Activated CD4-positive, alpha-beta T cell treated with anti-CD3 and anti-CD28 coated beads for 36 hours (primary cell): ENCODE measurements at regions not wholly inside any gene's neighbourhood (a gene's known extent, or its start where the extent isn't known, plus 50 kb on each side); places are given as distances from the start of the nearest gene placed in this dataset.

Experiments
- ATAC-seq: fragments of 200-7000 bp; cut with Tn5 transposase; one replicate; pipeline ENCODE4 v1.10.0; 2021; ENCODE audit warnings: mild to moderate bottlenecking, moderate library complexity
- CTCF ChIA-PET: fragments of 350-600 bp; sonication (Branson Sonifier 250); formaldehyde crosslinking; loops from one replicate; lab custom pipeline; 2021; ENCODE audit warnings: antibody characterized with exemption; lab: Charles Lee
- POLR2A ChIA-PET: fragments of 350-600 bp; sonication (Branson Sonifier 250); formaldehyde crosslinking; loops from one replicate; lab custom pipeline; 2021; ENCODE audit warnings: antibody characterized with exemption, inconsistent platforms; lab: Charles Lee
- DNase-seq: peaks from one replicate; pipeline ENCODE4 v3.0.0-alpha.2; 2020
- H3K27ac Mint-ChIP-seq: one replicate; pipeline ENCODE4 v1.8.0; 2021; ENCODE audit warnings: mixed read lengths
- H3K27me3 Mint-ChIP-seq: one replicate; pipeline ENCODE4 v1.8.0; 2021; ENCODE audit warnings: mixed read lengths
- H3K36me3 Mint-ChIP-seq: one replicate; pipeline ENCODE4 v1.8.0; 2021; ENCODE audit warnings: low read depth, mixed read lengths
- H3K4me1 Mint-ChIP-seq: one replicate; pipeline ENCODE4 v1.8.0; 2021; ENCODE audit warnings: mixed read lengths
- H3K4me3 Mint-ChIP-seq: one replicate; pipeline ENCODE4 v1.8.0; 2021; ENCODE audit warnings: mild to moderate bottlenecking, moderate library complexity, mixed read lengths
- H3K9me3 Mint-ChIP-seq: one replicate; pipeline ENCODE4 v1.8.0; 2021; ENCODE audit warnings: low read depth, mixed read lengths
- intact Hi-C, 2 experiments: fragments of 100-400 bp; cut with DNase I in 1 of 2; cut with micrococcal nuclease in 1 of 2; formaldehyde crosslinking; loops; one replicate each; pipeline versions ENCODE4 v1.14.2 to v1.15.1; 2022 to 2024; cut with DNase I, micrococcal nuclease

DNA sequence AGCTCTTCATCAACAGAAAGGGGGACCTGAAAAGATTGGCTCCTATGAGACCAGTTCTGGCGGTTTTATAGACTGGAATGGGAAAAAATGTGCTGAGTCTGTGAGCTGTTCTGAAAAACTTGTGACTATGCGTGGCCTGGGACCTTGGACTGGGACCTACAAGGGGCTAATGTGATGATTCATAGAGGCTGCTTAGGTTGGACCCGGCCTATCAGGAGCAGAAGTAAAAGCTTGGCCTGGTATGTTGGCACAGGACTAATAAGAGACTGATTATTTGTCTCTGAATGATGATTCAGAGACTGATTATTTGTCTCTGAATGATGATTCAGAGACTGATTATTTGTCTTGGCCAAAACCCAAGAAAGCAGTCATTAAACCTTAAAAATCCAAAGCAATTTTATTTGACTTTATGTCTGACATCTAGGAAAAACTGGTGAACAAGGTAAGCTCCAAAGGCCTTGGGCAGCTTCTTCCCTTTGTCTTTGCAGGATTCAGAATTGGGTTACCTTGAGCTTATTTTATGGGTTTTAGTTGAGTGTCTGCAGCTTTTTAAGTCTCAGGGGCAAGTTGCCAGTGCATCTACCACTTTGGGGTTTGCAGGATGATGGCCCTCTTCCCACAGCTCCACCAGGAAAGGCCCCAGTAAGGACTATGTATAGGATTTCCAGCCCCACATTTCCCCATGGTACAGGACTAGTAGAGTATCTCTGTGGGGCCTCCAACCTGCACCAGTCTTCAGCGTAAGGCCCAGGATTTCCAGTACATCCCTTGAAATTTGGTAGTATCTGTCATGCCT is 390.3 kb downstream of the KDM5D start:
- POLR2A ChIA-PET, result no interaction called here
- intact Hi-C loops, result no loop called here
- CTCF ChIA-PET, result no interaction called here

GRCh38 chrY:19351616-19352015 is 392.9 kb downstream of the KDM5D start:
- H3K4me1 Mint-ChIP-seq, result no peaks in the 10 kb centered on the region
- ChIA-PET POLR2A (no interaction called here), CTCF (no interaction called here)
- ATAC-seq (no peak), DNase-seq (no peak)
- no peaks in the 10 kb centered on the region for H3K9me3 Mint-ChIP-seq
- H3K36me3 Mint-ChIP-seq, result no peaks in the 10 kb centered on the region
- H3K27me3 Mint-ChIP-seq, result no peaks in the 10 kb centered on the region
- no peak overlapping the region for H3K27ac Mint-ChIP-seq
- intact Hi-C loops, result no loop called here
- no peak overlapping the region for H3K4me3 Mint-ChIP-seq

More for the DNA sequence above, 390.3 kb downstream of the KDM5D start:
- ATAC-seq, result no peak
- Mint-ChIP-seq H3K27me3 (no peaks in the 10 kb centered on the region), H3K4me3 (no peak overlapping the region), H3K36me3 (no peaks in the 10 kb centered on the region), H3K27ac (no peak overlapping the region), H3K9me3 (no peaks in the 10 kb centered on the region), H3K4me1 (no peaks in the 10 kb centered on the region)
- no peak for DNase-seq

DNA sequence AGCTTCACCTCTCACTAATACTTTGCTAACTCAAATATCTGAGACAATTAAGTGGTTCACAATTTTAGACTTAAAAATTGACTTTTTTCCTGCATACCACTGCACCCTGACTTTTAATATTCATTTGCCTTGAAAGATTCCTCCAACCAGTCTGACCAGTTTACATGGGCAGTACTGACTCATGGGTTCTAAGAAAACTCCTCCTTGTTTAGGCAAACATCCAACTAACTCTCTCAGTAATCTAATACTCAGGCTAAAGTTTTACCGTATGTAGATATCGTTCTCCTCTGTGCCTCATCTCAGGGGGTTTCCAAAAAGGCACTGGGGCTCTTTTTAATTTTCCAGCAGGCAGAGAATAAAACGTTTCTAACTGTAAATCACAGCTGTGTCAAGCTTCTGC is 422.8 kb downstream of the KDM5D start:
- intact Hi-C loops, result no loop called here
- POLR2A ChIA-PET, result no interaction called here
- CTCF ChIA-PET, result no interaction called here
- DNase-seq (no peak), ATAC-seq (no peak)
- Mint-ChIP-seq H3K27me3 (no peaks in the 10 kb centered on the region), H3K4me1 (no peaks in the 10 kb centered on the region), H3K4me3 (no peak overlapping the region), H3K9me3 (peaks cover 9% of the 10 kb centered on the region), H3K27ac (no peak overlapping the region), H3K36me3 (no peaks in the 10 kb centered on the region)

DNA sequence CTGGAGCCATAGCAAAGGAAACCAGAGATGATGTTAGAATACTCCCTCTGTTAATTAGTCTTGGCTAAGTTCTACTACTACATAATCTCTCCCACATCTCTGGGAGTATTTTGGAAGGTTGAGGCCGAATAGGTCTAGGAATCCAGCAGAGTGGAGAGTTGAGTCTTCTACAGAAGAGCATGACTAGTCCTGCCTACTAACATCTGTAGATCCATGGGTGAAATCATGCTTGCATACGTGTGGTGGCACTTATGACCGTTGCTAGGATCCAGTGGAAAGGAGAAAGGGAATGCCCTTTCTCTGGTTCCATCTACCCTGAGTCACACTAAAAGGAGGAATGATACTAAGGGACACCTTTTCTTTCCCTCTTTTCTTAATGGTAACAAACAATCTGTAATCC is 425.4 kb downstream of the KDM5D start:
- ATAC-seq (no peak), DNase-seq (no peak)
- CTCF ChIA-PET, result no interaction called here
- no peaks in the 10 kb centered on the region for H3K4me1 Mint-ChIP-seq
- H3K27me3 Mint-ChIP-seq, result no peaks in the 10 kb centered on the region
- peaks cover 9% of the 10 kb centered on the region for H3K9me3 Mint-ChIP-seq
- H3K36me3 Mint-ChIP-seq, result no peaks in the 10 kb centered on the region
- no peak overlapping the region for H3K27ac Mint-ChIP-seq
- no peak overlapping the region for H3K4me3 Mint-ChIP-seq
- POLR2A ChIA-PET, result no interaction called here
- intact Hi-C loops, result no loop called here

DNA sequence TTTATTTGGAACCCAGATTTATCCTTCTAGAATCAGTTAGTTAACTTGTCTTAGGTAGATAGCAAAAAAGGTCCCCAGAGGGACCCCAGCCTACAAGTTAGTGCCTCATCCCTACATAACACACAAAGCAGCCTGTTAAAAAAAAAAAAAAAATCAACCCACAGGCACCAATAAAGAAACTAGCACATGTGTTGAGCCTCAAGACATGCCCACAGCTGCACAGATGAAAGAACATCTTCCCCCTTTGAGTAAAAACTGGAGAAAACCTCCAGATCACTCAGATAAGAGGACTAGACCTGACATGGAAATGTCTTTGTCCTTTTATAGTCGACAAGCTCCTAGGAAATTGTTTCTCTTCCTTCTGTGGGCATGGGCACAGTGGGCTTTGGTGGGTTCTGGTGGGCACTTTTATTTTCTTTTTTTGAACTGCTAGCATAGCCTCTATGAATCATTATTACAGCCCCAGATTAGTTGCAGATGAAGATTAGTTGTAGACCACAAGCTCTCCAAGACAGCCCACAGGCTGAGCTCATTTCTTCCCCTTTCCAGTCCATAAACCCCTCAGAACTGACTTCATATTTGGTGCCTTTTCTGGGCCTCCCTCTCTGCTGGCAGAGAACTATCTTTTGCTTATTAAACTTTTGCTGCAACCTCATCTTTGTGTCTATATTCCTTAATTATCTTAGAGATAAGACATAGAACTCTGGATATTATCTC is 427.1 kb downstream of the KDM5D start:
- POLR2A ChIA-PET, result no interaction called here
- DNase-seq (no peak), ATAC-seq (no peak)

GRCh38 chrY:19307627-19308026 is 436.9 kb downstream of the KDM5D start:
- ChIA-PET POLR2A (no interaction called here), CTCF (no interaction called here)
- Mint-ChIP-seq H3K4me1 (no peaks in the 10 kb centered on the region), H3K36me3 (no peaks in the 10 kb centered on the region), H3K4me3 (no peak overlapping the region), H3K27ac (no peak overlapping the region), H3K27me3 (no peaks in the 10 kb centered on the region), H3K9me3 (peaks cover 2% of the 10 kb centered on the region)
- intact Hi-C loops, result no loop called here
- ATAC-seq (no peak), DNase-seq (no peak)

More for the DNA sequence above, 427.1 kb downstream of the KDM5D start:
- Mint-ChIP-seq H3K9me3 (peaks cover 9% of the 10 kb centered on the region), H3K27me3 (no peaks in the 10 kb centered on the region), H3K4me3 (no peak overlapping the region), H3K27ac (no peak overlapping the region), H3K36me3 (no peaks in the 10 kb centered on the region), H3K4me1 (no peaks in the 10 kb centered on the region)
- CTCF ChIA-PET, result no interaction called here
- intact Hi-C loops, result no loop called here

GRCh38 chrY:19303136-19303535 is 441.4 kb downstream of the KDM5D start:
- Mint-ChIP-seq H3K27ac (no peak overlapping the region), H3K9me3 (peaks cover 9% of the 10 kb centered on the region), H3K4me3 (no peak overlapping the region), H3K36me3 (no peaks in the 10 kb centered on the region), H3K4me1 (no peaks in the 10 kb centered on the region), H3K27me3 (no peaks in the 10 kb centered on the region)
- intact Hi-C loops, result no loop called here
- no peak for ATAC-seq
- CTCF ChIA-PET, result no interaction called here
- DNase-seq, result no peak
- POLR2A ChIA-PET, result no interaction called here

GRCh38 chrY:19290925-19291324 is 453.6 kb downstream of the KDM5D start:
- Mint-ChIP-seq H3K4me3 (no peak overlapping the region), H3K27me3 (no peaks in the 10 kb centered on the region), H3K4me1 (no peaks in the 10 kb centered on the region), H3K36me3 (no peaks in the 10 kb centered on the region), H3K27ac (no peak overlapping the region), H3K9me3 (no peaks in the 10 kb centered on the region)
- ChIA-PET CTCF (no interaction called here), POLR2A (no interaction called here)
- ATAC-seq (no peak), DNase-seq (no peak)
- intact Hi-C loops, result no loop called here

GRCh38 chrY:19274076-19274475 is 470.4 kb downstream of the KDM5D start:
- CTCF ChIA-PET, result no interaction called here
- intact Hi-C loops, result no loop called here
- Mint-ChIP-seq H3K27ac (no peak overlapping the region), H3K27me3 (no peaks in the 10 kb centered on the region), H3K9me3 (no peaks in the 10 kb centered on the region), H3K4me3 (no peak overlapping the region), H3K4me1 (peaks cover 5% of the 10 kb centered on the region), H3K36me3 (no peaks in the 10 kb centered on the region)
- DNase-seq (no peak), ATAC-seq (no peak)
- POLR2A ChIA-PET, result no interaction called here

GRCh38 chrY:19268331-19268730 is 476.2 kb downstream of the KDM5D start:
- Mint-ChIP-seq H3K36me3 (no peaks in the 10 kb centered on the region), H3K9me3 (no peaks in the 10 kb centered on the region), H3K27ac (no peak overlapping the region), H3K27me3 (no peaks in the 10 kb centered on the region), H3K4me1 (no peaks in the 10 kb centered on the region), H3K4me3 (no peak overlapping the region)
- no peak for DNase-seq
- ChIA-PET POLR2A (no interaction called here), CTCF (interaction anchor here (0.8 kb wide), 1 partner anchor 188 kb away, joined by 3 read pairs; no protein-coding TSS in a partner anchor)
- intact Hi-C loops, result no loop called here
- ATAC-seq, result no peak

GRCh38 chrY:19265404-19265803 is 479.1 kb downstream of the KDM5D start:
- no peak for ATAC-seq
- ChIA-PET POLR2A (interaction anchor here (0.5 kb wide), 1 partner anchor 238 kb away, joined by 4 read pairs; no protein-coding TSS in a partner anchor), CTCF (interaction anchor here (0.8 kb wide), 1 partner anchor 29 kb away, joined by 3 read pairs; no protein-coding TSS in a partner anchor)
- Mint-ChIP-seq H3K9me3 (no peaks in the 10 kb centered on the region), H3K36me3 (no peaks in the 10 kb centered on the region), H3K27me3 (no peaks in the 10 kb centered on the region), H3K4me1 (no peaks in the 10 kb centered on the region), H3K4me3 (no peak overlapping the region), H3K27ac (no peak overlapping the region)
- intact Hi-C loops, result no loop called here
- no peak for DNase-seq

GRCh38 chrY:19262310-19262709 is 482.2 kb downstream of the KDM5D start:
- H3K9me3 Mint-ChIP-seq, result peaks cover 2% of the 10 kb centered on the region
- no peak overlapping the region for H3K27ac Mint-ChIP-seq
- no peaks in the 10 kb centered on the region for H3K36me3 Mint-ChIP-seq
- no peak for ATAC-seq
- CTCF ChIA-PET, result no interaction called here
- no peak overlapping the region for H3K4me3 Mint-ChIP-seq
- no peaks in the 10 kb centered on the region for H3K27me3 Mint-ChIP-seq
- H3K4me1 Mint-ChIP-seq, result no peaks in the 10 kb centered on the region
- intact Hi-C loops, result no loop called here
- no peak for DNase-seq
- POLR2A ChIA-PET, result no interaction called here
